ENCODE measurements at regions not wholly inside any gene's neighbourhood (a gene's known extent, or its start where the extent isn't known, plus 50 kb on each side); places are given as distances from the start of the nearest gene placed in this dataset.

DNA sequence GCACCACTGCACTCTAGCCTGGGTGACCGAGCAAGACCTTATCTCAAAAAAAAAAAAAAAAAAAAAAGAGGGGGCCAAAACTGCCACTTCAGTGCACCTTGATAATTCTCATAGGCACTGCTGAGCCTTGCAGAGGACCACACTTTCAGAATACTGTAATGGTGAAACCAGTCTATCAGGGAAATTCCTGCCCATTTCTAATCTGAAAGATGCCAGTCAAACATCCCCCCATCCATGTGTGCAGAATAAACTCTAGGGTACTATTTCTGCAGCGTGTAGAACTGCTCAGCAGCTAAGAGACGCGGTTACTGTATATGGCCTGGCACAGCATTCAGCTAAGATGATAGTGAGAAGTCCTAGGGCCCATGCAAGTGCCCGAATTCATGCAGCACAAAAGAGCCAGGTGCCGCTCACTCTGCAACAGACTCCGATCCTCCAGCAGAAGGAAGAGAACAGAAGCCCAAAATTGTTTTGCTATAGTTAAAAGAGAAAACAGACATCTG, 286.8 kb upstream of the KLF14 start:
- H2AFZ ChIP-seq (ENCODE audit: low read depth, low read length, poor library complexity, severe bottlenecking): no peak overlapping the region
- peaks cover 8% of the 10 kb centered on the region; the same call in 1 of the 2 replicates for H3K79me2 ChIP-seq (ENCODE audit: insufficient read depth, low read length)
- intact Hi-C loops (cut with micrococcal nuclease): no loop called here
- H3K9ac ChIP-seq (ENCODE audit: low read length): no peak overlapping the region
- no peak overlapping the region for H3K4me3 ChIP-seq (replicated peaks in 1 of 2; ENCODE audit: low read depth in 1 of 2, low read length in 2 of 2)
- H3K9me3 ChIP-seq (ENCODE audit: control insufficient read depth in 1 of 2, insufficient read depth in 1 of 2, low read depth in 1 of 2, low read length in 2 of 2): no peaks in the 10 kb centered on the region
- ChIA-PET RAD21 (ENCODE audit: low non-redundant PET in 1 of 2, low total read pairs in 2 of 2, uncharacterized antibody in 2 of 2, unreplicated experiment in 2 of 2) (interaction anchor here in 1 of 2 experiments (0.7 kb wide), 1 partner anchor 48 kb away, joined by 3 read pairs; no protein-coding TSS in a partner anchor), CTCF (no interaction called here), POLR2A (interaction anchor here (0.9 kb wide), 1 partner anchor 8 kb away, joined by 4 read pairs; no protein-coding TSS in a partner anchor)
- H3K27ac ChIP-seq (ENCODE audit: low read depth, low read length): no peak overlapping the region
- ATAC-seq: no peak
- no peaks in the 10 kb centered on the region for H3K27me3 ChIP-seq (ENCODE audit: insufficient read depth, low read length)
- no peaks in the 10 kb centered on the region for H4K20me1 ChIP-seq (ENCODE audit: insufficient read depth)
- no peaks in the 10 kb centered on the region for H3K9me2 ChIP-seq (ENCODE audit: insufficient read depth)
- H3K4me1 ChIP-seq (ENCODE audit: control insufficient read depth in 1 of 2, insufficient read depth in 2 of 2, low read length in 2 of 2): peaks cover 56 to 59% of the 10 kb centered on the region in 2 experiments
- BruUV-seq (replicated peaks): no TSS peak
- 0 out of 4 replicates have a peak, but pooled peaks cover 0 to 6% of the 10 kb centered on the region in 2 experiments for H3K36me3 ChIP-seq (ENCODE audit: control insufficient read depth in 1 of 2, insufficient read depth in 2 of 2, low read length in 2 of 2)
- TF ChIP-seq, protein P1, sequence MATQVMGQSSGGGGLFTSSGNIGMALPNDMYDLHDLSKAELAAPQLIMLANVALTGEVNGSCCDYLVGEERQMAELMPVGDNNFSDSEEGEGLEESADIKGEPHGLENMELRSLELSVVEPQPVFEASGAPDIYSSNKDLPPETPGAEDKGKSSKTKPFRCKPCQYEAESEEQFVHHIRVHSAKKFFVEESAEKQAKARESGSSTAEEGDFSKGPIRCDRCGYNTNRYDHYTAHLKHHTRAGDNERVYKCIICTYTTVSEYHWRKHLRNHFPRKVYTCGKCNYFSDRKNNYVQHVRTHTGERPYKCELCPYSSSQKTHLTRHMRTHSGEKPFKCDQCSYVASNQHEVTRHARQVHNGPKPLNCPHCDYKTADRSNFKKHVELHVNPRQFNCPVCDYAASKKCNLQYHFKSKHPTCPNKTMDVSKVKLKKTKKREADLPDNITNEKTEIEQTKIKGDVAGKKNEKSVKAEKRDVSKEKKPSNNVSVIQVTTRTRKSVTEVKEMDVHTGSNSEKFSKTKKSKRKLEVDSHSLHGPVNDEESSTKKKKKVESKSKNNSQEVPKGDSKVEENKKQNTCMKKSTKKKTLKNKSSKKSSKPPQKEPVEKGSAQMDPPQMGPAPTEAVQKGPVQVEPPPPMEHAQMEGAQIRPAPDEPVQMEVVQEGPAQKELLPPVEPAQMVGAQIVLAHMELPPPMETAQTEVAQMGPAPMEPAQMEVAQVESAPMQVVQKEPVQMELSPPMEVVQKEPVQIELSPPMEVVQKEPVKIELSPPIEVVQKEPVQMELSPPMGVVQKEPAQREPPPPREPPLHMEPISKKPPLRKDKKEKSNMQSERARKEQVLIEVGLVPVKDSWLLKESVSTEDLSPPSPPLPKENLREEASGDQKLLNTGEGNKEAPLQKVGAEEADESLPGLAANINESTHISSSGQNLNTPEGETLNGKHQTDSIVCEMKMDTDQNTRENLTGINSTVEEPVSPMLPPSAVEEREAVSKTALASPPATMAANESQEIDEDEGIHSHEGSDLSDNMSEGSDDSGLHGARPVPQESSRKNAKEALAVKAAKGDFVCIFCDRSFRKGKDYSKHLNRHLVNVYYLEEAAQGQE (IDR thresholded peaks at IDR 0.05; ENCODE audit: low read depth): no peak
- TF ChIP-seq YY1 (IDR thresholded peaks at IDR 0.05; ENCODE audit: extremely low read depth, insufficient replicate concordance, low read depth, low read length): no peak
- no peak for TF ChIP-seq SIN3A (IDR thresholded peaks at IDR 0.05; ENCODE audit: low read depth)
- no peak for TF ChIP-seq SRF (IDR thresholded peaks at IDR 0.05; ENCODE audit: low read depth)
- TF ChIP-seq RAD21 (IDR thresholded peaks at IDR 0.05; ENCODE audit: low read depth): no peak
- TF ChIP-seq SP1 (IDR thresholded peaks at IDR 0.05; ENCODE audit: low read depth): no peak
- no peak for TF ChIP-seq ZFX (IDR thresholded peaks at IDR 0.05)
- no peak for TF ChIP-seq CEBPB (IDR thresholded peaks at IDR 0.05; ENCODE audit: low read depth)
- TF ChIP-seq, protein P2, sequence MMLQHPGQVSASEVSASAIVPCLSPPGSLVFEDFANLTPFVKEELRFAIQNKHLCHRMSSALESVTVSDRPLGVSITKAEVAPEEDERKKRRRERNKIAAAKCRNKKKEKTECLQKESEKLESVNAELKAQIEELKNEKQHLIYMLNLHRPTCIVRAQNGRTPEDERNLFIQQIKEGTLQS (IDR thresholded peaks at IDR 0.05): no peak
- TF ChIP-seq EGR1 (IDR thresholded peaks at IDR 0.05; ENCODE audit: low read depth): no peak
- TF ChIP-seq CBX3 (IDR thresholded peaks at IDR 0.05; ENCODE audit: low read depth): no peak
- TF ChIP-seq POLR2A (IDR thresholded peaks at IDR 0.05; ENCODE audit: borderline replicate concordance, extremely low read depth, insufficient read depth, insufficient read length): no peak
- TF ChIP-seq EZH2phosphoT487 (IDR thresholded peaks at IDR 0.05; ENCODE audit: borderline replicate concordance): no peak
- TF ChIP-seq, protein P3, sequence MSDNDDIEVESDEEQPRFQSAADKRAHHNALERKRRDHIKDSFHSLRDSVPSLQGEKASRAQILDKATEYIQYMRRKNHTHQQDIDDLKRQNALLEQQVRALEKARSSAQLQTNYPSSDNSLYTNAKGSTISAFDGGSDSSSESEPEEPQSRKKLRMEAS (IDR thresholded peaks at IDR 0.05): no peak
- TF ChIP-seq ELF1 (IDR thresholded peaks at IDR 0.05; ENCODE audit: borderline replicate concordance, low read depth): no peak
- no peak for TF ChIP-seq JUND (IDR thresholded peaks at IDR 0.05)
- TF ChIP-seq POLR2AphosphoS5 (IDR thresholded peaks at IDR 0.05; ENCODE audit: low read depth, low read length): no peak
- H3K4me2 ChIP-seq (ENCODE audit: low read length): no peak overlapping the region
- DNase-seq (ENCODE audit: low read depth, low spot score): no peak
